HCT116 (cell line): ENCODE measurements at regions not wholly inside any gene's neighbourhood (a gene's known extent, or its start where the extent isn't known, plus 50 kb on each side); places are given as distances from the start of the nearest gene placed in this dataset.
A peak's percentile ranks its signal among the peaks of the same experiment; 100 is the strongest.

Experiments
- ATAC-seq: fragments of 200-7000 bp; cut with Tn5 transposase; 2 replicates; pipeline ENCODE4 v1.9.1; 2020; ENCODE audit warnings: mild to moderate bottlenecking, moderate library complexity
- BruUV-seq: library from RNA; stranded (reverse); fragments of 400-500 nt; replicated peaks from 2 replicates; lab custom pipeline; 2021; lab: Mats Ljungman, UMichigan
- CTCF ChIA-PET: fragments of 300-600 bp; sonication (Branson Sonifier 250); formaldehyde crosslinking; loops from one replicate; lab custom pipeline; 2021; ENCODE audit warnings: antibody characterized with exemption; lab: Charles Lee
- POLR2A ChIA-PET: fragments of 300-600, 350-600 bp; sonication (Branson Sonifier 250); formaldehyde crosslinking; loops from one replicate; lab custom pipeline; 2021; ENCODE audit warnings: antibody characterized with exemption; lab: Charles Lee
- RAD21 ChIA-PET, 2 experiments: fragments of 300-600 bp; sonication (Branson Sonifier 250); formaldehyde crosslinking; loops; one replicate each; lab custom pipeline; 2023; ENCODE audit warnings: low total read pairs in 2 of 2; ENCODE audit not compliant: uncharacterized antibody in 2 of 2, unreplicated experiment in 2 of 2, low non-redundant PET in 1 of 2; lab: Charles Lee
- DNase-seq: peaks from one replicate; pipeline ENCODE4 v3.0.0-alpha.2; 2010; ENCODE audit warnings: low read depth, low spot score
- H2AFZ ChIP-seq: fragments of 200-600 bp; shearing (Covaris generic), sonication (generic); 2 replicates; pipeline ENCODE4 v1.6.1; 2017; ENCODE audit warnings: low read depth, mixed run types, mixed read lengths, antibody characterized with exemption, low read length; ENCODE audit not compliant: poor library complexity, severe bottlenecking
- H3K27ac ChIP-seq: 2 replicates; pipeline ENCODE4 v1.5.1; 2012; ENCODE audit warnings: low read depth, low read length
- H3K27me3 ChIP-seq: fragments of 200-600 bp; sonication (generic); 2 replicates; pipeline ENCODE4 v1.6.1; 2016; ENCODE audit warnings: mixed run types, low read length, mixed read lengths; ENCODE audit not compliant: insufficient read depth
- H3K36me3 ChIP-seq, 2 experiments: fragments of 200-500 bp in 1 of 2; fragments of 200-600 bp in 1 of 2; sonication (Bioruptor generic) in 1 of 2; sonication (generic) in 1 of 2; 2 replicates each; pipeline versions ENCODE4 v1.5.1 to v1.6.1; 2014 to 2016; ENCODE audit warnings: low read length in 2 of 2, inconsistent platforms in 1 of 2, mixed read lengths in 1 of 2, mixed run types in 1 of 2; ENCODE audit not compliant: insufficient read depth in 2 of 2, control insufficient read depth in 1 of 2
- H3K4me1 ChIP-seq, 2 experiments: fragments of 200-600 bp in 1 of 2; sonication (generic) in 1 of 2; 2 replicates each; pipeline versions ENCODE4 v1.5.1 to v1.6.1; 2012 to 2017; ENCODE audit warnings: low read length in 2 of 2, inconsistent platforms in 1 of 2, mild to moderate bottlenecking in 1 of 2, mixed read lengths in 1 of 2, mixed run types in 1 of 2, moderate library complexity in 1 of 2; ENCODE audit not compliant: insufficient read depth in 2 of 2, control insufficient read depth in 1 of 2
- H3K4me2 ChIP-seq: fragments of 200-600 bp; sonication (generic); 2 replicates; pipeline ENCODE4 v1.6.1; 2017; ENCODE audit warnings: mixed run types, low read length, mixed read lengths
- H3K4me3 ChIP-seq, 2 experiments: fragments of 200-600 bp in 1 of 2; sonication (generic) in 1 of 2; replicated peaks in 1 of 2; 2 replicates each; pipeline ENCODE4 v1.5.1; 2011 to 2016; ENCODE audit warnings: low read length in 2 of 2, control low read depth in 1 of 2, low read depth in 1 of 2, mild to moderate bottlenecking in 1 of 2, mixed read lengths in 1 of 2, mixed run types in 1 of 2
- H3K79me2 ChIP-seq: fragments of 200-600 bp; sonication (generic); 2 replicates; pipeline ENCODE4 v1.6.1; 2017; ENCODE audit warnings: mild to moderate bottlenecking, mixed run types, low read length, moderate library complexity, mixed read lengths; ENCODE audit not compliant: insufficient read depth
- H3K9ac ChIP-seq: fragments of 200-600 bp; sonication (generic); 2 replicates; pipeline ENCODE4 v1.6.1; 2016; ENCODE audit warnings: low read length, mixed read lengths
- H3K9me2 ChIP-seq: fragments of 200-600 bp; sonication (generic), shearing (Covaris generic); 2 replicates; pipeline ENCODE4 v1.6.1; 2017; ENCODE audit warnings: mixed run types, mild to moderate bottlenecking, moderate library complexity; ENCODE audit not compliant: insufficient read depth
- H3K9me3 ChIP-seq, 2 experiments: fragments of 200-500 bp in 1 of 2; fragments of 200-600 bp in 1 of 2; sonication (Bioruptor generic) in 1 of 2; sonication (generic) in 1 of 2; 2 replicates each; pipeline ENCODE4 v1.6.1; 2014 to 2017; ENCODE audit warnings: low read length in 2 of 2, mixed read lengths in 2 of 2, inconsistent platforms in 1 of 2, low read depth in 1 of 2, mild to moderate bottlenecking in 1 of 2, mixed run types in 1 of 2, moderate library complexity in 1 of 2; ENCODE audit not compliant: control insufficient read depth in 1 of 2, insufficient read depth in 1 of 2
- H4K20me1 ChIP-seq: fragments of 200-600 bp; sonication (generic), shearing (Covaris generic); 2 replicates; pipeline ENCODE4 v1.6.1; 2017; ENCODE audit warnings: mixed run types, mild to moderate bottlenecking, moderate library complexity; ENCODE audit not compliant: insufficient read depth
- CTCF ChIP-seq, 3 experiments: fragments of 200-600 bp in 1 of 3; sonication (generic) in 1 of 3; IDR thresholded peaks in 2 of 3; conservative IDR thresholded peaks in 1 of 3; 2 replicates each; pipeline ENCODE4 v1.5.1; 2012 to 2017; ENCODE audit warnings: low read depth in 2 of 3, low read length in 2 of 3, antibody characterized with exemption in 1 of 3, borderline replicate concordance in 1 of 3, control low read depth in 1 of 3, mild to moderate bottlenecking in 1 of 3, mixed read lengths in 1 of 3, mixed run types in 1 of 3, moderate library complexity in 1 of 3; ENCODE audit not compliant: insufficient read depth in 1 of 3
- EGR1 ChIP-seq: IDR thresholded peaks from 2 replicates; pipeline ENCODE4 v1.6.1; 2012; ENCODE audit warnings: low read depth
- EZH2 ChIP-seq: fragments of 200-600 bp; sonication (generic); IDR thresholded peaks from 2 replicates; pipeline ENCODE4 v1.6.1; 2017; ENCODE audit warnings: antibody characterized with exemption, mixed run types
- MAX ChIP-seq: IDR thresholded peaks from 2 replicates; pipeline ENCODE4 v1.6.1; 2012
- RAD21 ChIP-seq: IDR thresholded peaks from 2 replicates; pipeline ENCODE4 v1.6.1; 2012; ENCODE audit warnings: low read depth, mild to moderate bottlenecking
- SIN3A ChIP-seq: IDR thresholded peaks from 2 replicates; pipeline ENCODE4 v1.6.1; 2012; ENCODE audit warnings: low read depth
- YY1 ChIP-seq: IDR thresholded peaks from 2 replicates; pipeline ENCODE4 v1.6.1; 2011; ENCODE audit warnings: low read length, low read depth, moderate library complexity, mild to moderate bottlenecking; ENCODE audit not compliant: insufficient replicate concordance; ENCODE audit errors: extremely low read depth
- ZFX ChIP-seq: fragments of 450-650 bp; IDR thresholded peaks from 2 replicates; pipeline ENCODE4 v1.6.1; 2017
- intact Hi-C: fragments of 100-400 bp; cut with micrococcal nuclease; formaldehyde crosslinking; loops from 2 replicates; pipeline ENCODE4 v1.10.0; 2022

- Histone ChIP-seq H3K4me1 (peaks cover 2 to 15% of the 10 kb centered on the region in 2 experiments; a peak in 3 of 4 replicates), H3K4me3 (peak overlapping the region in 1 of 2 experiments; percentile 50; a peak in 1 of 4 replicates), H3K79me2 (no peaks in the 10 kb centered on the region), H3K9me2 (no peaks in the 10 kb centered on the region), H3K36me3 (no peaks in the 10 kb centered on the region), H2AFZ (peak overlapping the region; percentile 70), H3K9me3 (no peaks in the 10 kb centered on the region), H4K20me1 (no peaks in the 10 kb centered on the region), H3K27me3 (no peaks in the 10 kb centered on the region), H3K9ac (no peak overlapping the region), H3K4me2 (peak overlapping the region; percentile 56), H3K27ac (no peak overlapping the region)
- DNase-seq (peak; percentile 64), ATAC-seq (peak; percentile 94)
- CTCF ChIA-PET, result interaction anchor here (0.8 to 2.1 kb wide), 16 partner anchors 8 to 229 kb away, joined by 3 to 16 read pairs (median 6); no protein-coding TSS in a partner anchor
- TF ChIP-seq SIN3A (no peak), EZH2 (no peak), RAD21 (peak; percentile 96), CTCF (IDR thresholded peaks at IDR 0.05 in 2 of 3, conservative IDR thresholded peaks at IDR 0.05 in 1 of 3; ENCODE audit: borderline replicate concordance in 1 of 3, insufficient read depth in 1 of 3, low read depth in 2 of 3, low read length in 2 of 3) (peak; percentile 72 to 91 (median 76)), MAX (no peak), YY1 (peak; percentile 70), EGR1 (no peak), ZFX (no peak)
- RAD21 ChIA-PET, result interaction anchor here (0.6 kb wide), 2 partner anchors 135 to 150 kb away, joined by 3 read pairs; no protein-coding TSS in a partner anchor
- POLR2A ChIA-PET, result no interaction called here
- no TSS peak for BruUV-seq
- intact Hi-C loops, result loop anchor here (1.0 to 2.0 kb wide), 3 partner anchors 113 to 162 kb away; no protein-coding TSS in a partner anchor
Observed at GRCh38 chr11:33970984-33971466, 79.1 kb upstream of the LMO2 start.
